Smooth muscle cell (in vitro differentiated cells): ENCODE measurements at regions not wholly inside any gene's neighbourhood (a gene's known extent, or its start where the extent isn't known, plus 50 kb on each side); places are given as distances from the start of the nearest gene placed in this dataset.

Experiments used
- DNase-seq: peaks from one replicate; lab custom pipeline; 2025; ENCODE audit not compliant: unreplicated experiment; lab: John Stamatoyannopoulos, UW
- H2AFZ ChIP-seq: fragments of 200-600 bp; sonication (generic); 2 replicates; pipeline ENCODE4 v1.6.0; 2016; ENCODE audit warnings: antibody characterized with exemption, low read depth, mild to moderate bottlenecking
- H3F3A ChIP-seq: fragments of 200-600 bp; sonication (generic); 2 replicates; pipeline ENCODE4 v1.6.0; 2017; ENCODE audit warnings: antibody characterized with exemption, low read depth
- H3K27ac ChIP-seq: fragments of 200-600 bp; sonication (generic); 2 replicates; pipeline ENCODE4 v1.5.1; 2016; ENCODE audit warnings: low read depth, mild to moderate bottlenecking
- H3K27me3 ChIP-seq: fragments of 200-600 bp; sonication (generic); 2 replicates; pipeline ENCODE4 v1.6.1; 2016; ENCODE audit warnings: low read depth, mild to moderate bottlenecking
- H3K36me3 ChIP-seq: fragments of 200-600 bp; sonication (generic); 2 replicates; pipeline ENCODE4 v1.5.1; 2016; ENCODE audit warnings: low read depth
- H3K4me1 ChIP-seq: fragments of 200-600 bp; sonication (generic); 2 replicates; pipeline ENCODE4 v1.5.1; 2016; ENCODE audit warnings: low read depth
- H3K4me2 ChIP-seq: fragments of 200-600 bp; sonication (generic); 2 replicates; pipeline ENCODE4 v1.6.0; 2016; ENCODE audit warnings: mild to moderate bottlenecking
- H3K4me3 ChIP-seq: fragments of 200-600 bp; sonication (generic); 2 replicates; pipeline ENCODE4 v1.5.1; 2016; ENCODE audit warnings: mild to moderate bottlenecking
- H3K79me2 ChIP-seq: fragments of 200-600 bp; sonication (generic); 2 replicates; pipeline ENCODE4 v1.6.0; 2016; ENCODE audit warnings: low read depth, mild to moderate bottlenecking
- H3K9ac ChIP-seq: fragments of 200-600 bp; sonication (generic); 2 replicates; pipeline ENCODE4 v1.6.0; 2016; ENCODE audit warnings: low read depth
- H3K9me3 ChIP-seq: fragments of 200-600 bp; sonication (generic); replicated peaks from 2 replicates; pipeline ENCODE4 v1.5.1; 2016; ENCODE audit warnings: low read depth
- H4K20me1 ChIP-seq: fragments of 200-600 bp; sonication (generic); 2 replicates; pipeline ENCODE4 v1.6.0; 2016; ENCODE audit warnings: low read depth
- WGBS: methylation state at CpG from one replicate; pipeline ENCODE4 v1.1.7; 2016; ENCODE audit warnings: low lambda C conversion rate; 5-methylcytosine and 5-hydroxymethylcytosine counted together
- TF ChIP-seq, protein P1 (sequence below): fragments of 200-600 bp; sonication (generic); IDR thresholded peaks from 2 replicates; pipeline ENCODE4 v1.5.1; 2017; ENCODE audit warnings: borderline replicate concordance, mild to moderate bottlenecking, antibody characterized with exemption; ENCODE audit not compliant: insufficient read depth, poor library complexity, severe bottlenecking

- no peak for DNase-seq
Observed at GRCh38 chrX:87890437-87890836, 372.8 kb downstream of the KLHL4 start.

GRCh38 chrX:87895421-87895820 is 377.8 kb downstream of the KLHL4 start:
- Histone ChIP-seq H3K27me3 (no peaks in the 10 kb centered on the region), H3K27ac (no peak overlapping the region), H3F3A (no peaks in the 10 kb centered on the region), H2AFZ (no peak overlapping the region), H3K4me2 (no peak overlapping the region), H3K36me3 (no peaks in the 10 kb centered on the region), H3K9me3 (no peaks in the 10 kb centered on the region), H3K9ac (no peak overlapping the region), H3K4me1 (no peaks in the 10 kb centered on the region), H3K79me2 (no peaks in the 10 kb centered on the region), H3K4me3 (no peak overlapping the region), H4K20me1 (no peaks in the 10 kb centered on the region)
- WGBS, result 77% methylated on average over 2 of the region's 2 CpGs
- DNase-seq, result no peak
- TF ChIP-seq, protein P1, sequence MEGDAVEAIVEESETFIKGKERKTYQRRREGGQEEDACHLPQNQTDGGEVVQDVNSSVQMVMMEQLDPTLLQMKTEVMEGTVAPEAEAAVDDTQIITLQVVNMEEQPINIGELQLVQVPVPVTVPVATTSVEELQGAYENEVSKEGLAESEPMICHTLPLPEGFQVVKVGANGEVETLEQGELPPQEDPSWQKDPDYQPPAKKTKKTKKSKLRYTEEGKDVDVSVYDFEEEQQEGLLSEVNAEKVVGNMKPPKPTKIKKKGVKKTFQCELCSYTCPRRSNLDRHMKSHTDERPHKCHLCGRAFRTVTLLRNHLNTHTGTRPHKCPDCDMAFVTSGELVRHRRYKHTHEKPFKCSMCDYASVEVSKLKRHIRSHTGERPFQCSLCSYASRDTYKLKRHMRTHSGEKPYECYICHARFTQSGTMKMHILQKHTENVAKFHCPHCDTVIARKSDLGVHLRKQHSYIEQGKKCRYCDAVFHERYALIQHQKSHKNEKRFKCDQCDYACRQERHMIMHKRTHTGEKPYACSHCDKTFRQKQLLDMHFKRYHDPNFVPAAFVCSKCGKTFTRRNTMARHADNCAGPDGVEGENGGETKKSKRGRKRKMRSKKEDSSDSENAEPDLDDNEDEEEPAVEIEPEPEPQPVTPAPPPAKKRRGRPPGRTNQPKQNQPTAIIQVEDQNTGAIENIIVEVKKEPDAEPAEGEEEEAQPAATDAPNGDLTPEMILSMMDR, result no peak

More at GRCh38 chrX:87890437-87890836, 372.8 kb downstream of the KLHL4 start:
- Histone ChIP-seq H3K4me3 (no peak overlapping the region), H3K9ac (no peak overlapping the region), H2AFZ (no peak overlapping the region), H3K4me1 (no peaks in the 10 kb centered on the region), H4K20me1 (no peaks in the 10 kb centered on the region), H3K4me2 (no peak overlapping the region), H3F3A (no peaks in the 10 kb centered on the region), H3K79me2 (no peaks in the 10 kb centered on the region), H3K36me3 (no peaks in the 10 kb centered on the region), H3K9me3 (no peaks in the 10 kb centered on the region), H3K27ac (no peak overlapping the region), H3K27me3 (no peaks in the 10 kb centered on the region)
- TF ChIP-seq, protein P1, result no peak

DNA sequence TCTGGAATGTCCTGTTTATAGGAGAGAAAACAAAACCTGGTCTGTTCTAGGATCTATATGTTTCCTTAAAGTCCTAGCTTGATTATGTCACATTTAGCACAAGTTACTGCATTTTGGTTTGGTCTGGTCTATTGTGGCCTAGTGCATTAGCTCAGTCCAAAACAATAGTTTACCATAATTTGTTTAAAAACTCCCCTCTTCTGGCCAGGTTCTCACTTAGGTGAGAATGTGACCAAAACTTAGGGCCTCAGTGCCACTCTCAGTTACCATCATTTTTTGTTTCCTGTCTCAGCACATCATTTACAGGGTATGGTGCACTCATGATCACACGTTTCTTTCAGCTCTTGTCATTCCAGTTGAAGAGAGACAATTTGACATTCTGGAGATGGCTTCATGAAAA is 378.5 kb downstream of the KLHL4 start:
- Histone ChIP-seq H3K9ac (no peak overlapping the region), H3K79me2 (no peaks in the 10 kb centered on the region), H2AFZ (no peak overlapping the region), H3F3A (no peaks in the 10 kb centered on the region), H3K4me2 (no peak overlapping the region), H3K4me3 (no peak overlapping the region), H4K20me1 (no peaks in the 10 kb centered on the region), H3K27ac (no peak overlapping the region), H3K9me3 (no peaks in the 10 kb centered on the region), H3K27me3 (no peaks in the 10 kb centered on the region), H3K36me3 (no peaks in the 10 kb centered on the region), H3K4me1 (no peaks in the 10 kb centered on the region)
- DNase-seq, result no peak
- TF ChIP-seq, protein P1, result no peak
- 93% methylated on average over 1 of the region's 1 CpG for WGBS

DNA sequence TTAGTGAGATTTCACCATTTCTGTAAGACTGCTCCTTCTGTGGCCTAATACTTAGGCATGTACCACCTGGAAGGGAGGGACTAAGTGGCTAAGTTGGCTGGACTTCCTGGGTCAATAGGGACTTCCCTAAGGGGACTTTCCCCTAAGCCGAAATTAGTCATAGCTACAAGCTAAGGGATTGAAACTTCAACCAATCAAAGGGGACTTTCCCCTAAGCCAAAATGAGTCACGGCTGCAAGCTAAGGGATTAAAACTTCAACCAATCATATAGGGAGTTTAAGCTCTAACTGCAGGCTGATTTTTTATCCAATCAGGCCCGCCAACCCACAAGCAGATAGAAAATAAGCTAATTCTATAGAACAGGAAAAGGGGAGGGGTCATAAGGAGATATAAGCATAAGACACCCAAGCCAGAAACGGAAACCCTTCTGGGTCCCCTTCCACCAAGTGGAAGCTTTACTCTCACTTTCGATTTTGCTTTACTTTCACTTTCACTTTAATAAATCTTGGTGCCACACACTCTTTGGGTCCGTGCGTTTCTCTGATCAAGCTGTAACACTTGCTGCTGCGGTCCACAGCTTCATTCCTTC is 382.8 kb downstream of the KLHL4 start:
- Histone ChIP-seq H2AFZ (no peak overlapping the region), H3K4me1 (no peaks in the 10 kb centered on the region), H3K4me2 (no peak overlapping the region), H3K27ac (no peak overlapping the region), H4K20me1 (no peaks in the 10 kb centered on the region), H3F3A (no peaks in the 10 kb centered on the region), H3K27me3 (no peaks in the 10 kb centered on the region), H3K79me2 (no peaks in the 10 kb centered on the region), H3K9ac (no peak overlapping the region), H3K36me3 (no peaks in the 10 kb centered on the region), H3K4me3 (no peak overlapping the region), H3K9me3 (no peaks in the 10 kb centered on the region)
- TF ChIP-seq, protein P1, result no peak
- no peak for DNase-seq
- WGBS, result 95% methylated on average over 8 of the region's 8 CpGs
